Peyer's patch (tissue), 4 donors: ENCODE measurements at regions not wholly inside any gene's neighbourhood (a gene's known extent, or its start where the extent isn't known, plus 50 kb on each side); places are given as distances from the start of the nearest gene placed in this dataset.
"Not testable (repeated sequence)": the region's sequence is repeated elsewhere in the genome, so short reads cannot be mapped to it uniquely, and the experiment has no call there.

Experiments
- DNase-seq, 3 donors: peaks; one replicate each; pipeline ENCODE4 v3.0.0-alpha.2; 2017 to 2019
- H3K27ac ChIP-seq, 4 donors: fragments of 200-600 bp; sonication (generic); one replicate each; pipeline ENCODE4 v1.5.1; 2016 to 2019
- H3K27me3 ChIP-seq, 2 donors: fragments of 200-600 bp; sonication (generic); one replicate each; pipeline ENCODE4 v1.5.1; 2019
- H3K36me3 ChIP-seq, 3 donors: fragments of 200-600 bp; sonication (generic); one replicate each; pipeline ENCODE4 v1.5.1; 2016 to 2019
- H3K4me1 ChIP-seq, 4 donors: fragments of 200-600 bp; sonication (generic); one replicate each; pipeline ENCODE4 v1.5.1; 2016 to 2019
- H3K4me3 ChIP-seq, 4 donors: fragments of 200-600 bp; sonication (generic); 1 replicate in 3 of 4; 2 replicates in 1 of 4; pipeline ENCODE4 v1.5.1; 2016 to 2019; ENCODE audit warnings: mild to moderate bottlenecking in 1 of 4
- H3K9me3 ChIP-seq, 4 donors: fragments of 200-600 bp; sonication (generic); one replicate each; pipeline ENCODE4 v1.5.1; 2016 to 2019; ENCODE audit warnings: mild to moderate bottlenecking in 1 of 4
- CTCF ChIP-seq, 6 experiments: fragments of 450-650 bp in 4 of 6; fragments of 200-600 bp in 2 of 6; sonication (generic) in 1 of 6; IDR thresholded peaks; one replicate each; pipeline ENCODE4 v1.5.1; 2017 to 2019; ENCODE audit warnings: antibody characterized with exemption in 6 of 6, mild to moderate bottlenecking in 3 of 6, moderate library complexity in 1 of 6
- POLR2A ChIP-seq, 2 donors: fragments of 450-650 bp; IDR thresholded peaks; one replicate each; pipeline ENCODE4 v1.5.1; 2017; ENCODE audit warnings: antibody characterized with exemption in 2 of 2, mild to moderate bottlenecking in 2 of 2, moderate library complexity in 2 of 2

GRCh38 chr13:111492958-111493357 is 172.5 kb downstream of the TEX29 start:
- Histone ChIP-seq H3K4me3 (no peak overlapping the region), H3K36me3 (no peaks in the 10 kb centered on the region), H3K27ac (no peak overlapping the region), H3K9me3 (no peaks in the 10 kb centered on the region), H3K4me1 (no peaks in the 10 kb centered on the region), H3K27me3 (no peaks in the 10 kb centered on the region)
- no peak for TF ChIP-seq CTCF (IDR thresholded peaks at IDR 0.05)
- TF ChIP-seq POLR2A (IDR thresholded peaks at IDR 0.05) = no peak
- DNase-seq = no peak

GRCh38 chr13:111493468-111493867 is 173.0 kb downstream of the TEX29 start:
- peak in 1 of 3 donors; percentile 23 for DNase-seq
- Histone ChIP-seq H3K36me3 (no peaks in the 10 kb centered on the region), H3K9me3 (no peaks in the 10 kb centered on the region), H3K27ac (no peak overlapping the region), H3K27me3 (no peaks in the 10 kb centered on the region), H3K4me3 (no peak overlapping the region), H3K4me1 (no peaks in the 10 kb centered on the region)
- no peak for TF ChIP-seq CTCF (IDR thresholded peaks at IDR 0.05)
- no peak for TF ChIP-seq POLR2A (IDR thresholded peaks at IDR 0.05)

- TF ChIP-seq CTCF (IDR thresholded peaks at IDR 0.05) (no peak), POLR2A (IDR thresholded peaks at IDR 0.05) (no peak)
- no peak overlapping the region for H3K4me3 ChIP-seq
- H3K36me3 ChIP-seq = no peaks in the 10 kb centered on the region
- no peaks in the 10 kb centered on the region for H3K27me3 ChIP-seq
- DNase-seq = peak in 1 of 3 donors; percentile 37
- H3K4me1 ChIP-seq = no peaks in the 10 kb centered on the region
- H3K9me3 ChIP-seq = no peaks in the 10 kb centered on the region
- no peak overlapping the region for H3K27ac ChIP-seq
Observed at GRCh38 chr13:111494641-111495040, 174.2 kb downstream of the TEX29 start.

GRCh38 chr13:111501596-111502535 is 181.4 kb downstream of the TEX29 start:
- H3K27ac ChIP-seq, H3K27me3 ChIP-seq, H3K9me3 ChIP-seq, DNase-seq, H3K36me3 ChIP-seq, H3K4me1 ChIP-seq, H3K4me3 ChIP-seq: not testable (repeated sequence)

GRCh38 chr13:111502957-111503356 is 182.5 kb downstream of the TEX29 start:
- Histone ChIP-seq H3K9me3 (no peaks in the 10 kb centered on the region), H3K27me3 (no peaks in the 10 kb centered on the region), H3K4me3 (no peak overlapping the region), H3K27ac (no peak overlapping the region), H3K36me3 (no peaks in the 10 kb centered on the region), H3K4me1 (no peaks in the 10 kb centered on the region)
- no peak for DNase-seq
- TF ChIP-seq CTCF (IDR thresholded peaks at IDR 0.05) = no peak
- no peak for TF ChIP-seq POLR2A (IDR thresholded peaks at IDR 0.05)

- no peaks in the 10 kb centered on the region for H3K4me1 ChIP-seq
- no peaks in the 10 kb centered on the region for H3K27me3 ChIP-seq
- no peak for DNase-seq
- no peak overlapping the region for H3K27ac ChIP-seq
- no peaks in the 10 kb centered on the region for H3K9me3 ChIP-seq
- H3K36me3 ChIP-seq = no peaks in the 10 kb centered on the region
- no peak overlapping the region for H3K4me3 ChIP-seq
- no peak for TF ChIP-seq POLR2A (IDR thresholded peaks at IDR 0.05)
- TF ChIP-seq CTCF (IDR thresholded peaks at IDR 0.05) = no peak
Observed at GRCh38 chr13:111503376-111503775, 182.9 kb downstream of the TEX29 start.
